ENCODE measurements at regions not wholly inside any gene's neighbourhood (a gene's known extent, or its start where the extent isn't known, plus 50 kb on each side); places are given as distances from the start of the nearest gene placed in this dataset.

DNA sequence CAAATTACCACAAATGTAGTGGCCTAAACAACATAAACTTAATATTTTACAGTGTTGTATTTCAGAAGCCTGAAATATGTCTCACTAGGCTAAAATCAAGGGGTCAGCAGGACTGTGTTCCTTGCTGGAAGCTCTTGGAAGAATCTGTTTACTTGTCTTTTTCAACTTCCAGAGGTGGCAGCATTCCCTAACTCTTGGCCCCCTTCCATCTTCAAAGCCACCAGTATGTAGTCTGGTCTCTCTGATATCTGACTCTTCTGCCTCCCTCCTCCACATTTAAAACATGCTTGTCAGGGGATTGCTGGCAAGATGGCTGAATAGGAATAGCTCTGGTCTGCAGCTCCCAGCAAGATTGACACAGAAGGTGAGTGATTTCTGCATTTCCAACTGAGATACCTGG, 567.5 kb downstream of the PLA2G4A start:
- no peak for DNase-seq (ENCODE audit: low spot score)
- TF ChIP-seq, protein P1, sequence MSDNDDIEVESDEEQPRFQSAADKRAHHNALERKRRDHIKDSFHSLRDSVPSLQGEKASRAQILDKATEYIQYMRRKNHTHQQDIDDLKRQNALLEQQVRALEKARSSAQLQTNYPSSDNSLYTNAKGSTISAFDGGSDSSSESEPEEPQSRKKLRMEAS (IDR thresholded peaks at IDR 0.05), result no peak
- TF ChIP-seq EGR1 (IDR thresholded peaks at IDR 0.05; ENCODE audit: low read depth in 2 of 2), result no peak
- no peak for TF ChIP-seq RXRA (IDR thresholded peaks at IDR 0.05)
- TF ChIP-seq, protein P2, sequence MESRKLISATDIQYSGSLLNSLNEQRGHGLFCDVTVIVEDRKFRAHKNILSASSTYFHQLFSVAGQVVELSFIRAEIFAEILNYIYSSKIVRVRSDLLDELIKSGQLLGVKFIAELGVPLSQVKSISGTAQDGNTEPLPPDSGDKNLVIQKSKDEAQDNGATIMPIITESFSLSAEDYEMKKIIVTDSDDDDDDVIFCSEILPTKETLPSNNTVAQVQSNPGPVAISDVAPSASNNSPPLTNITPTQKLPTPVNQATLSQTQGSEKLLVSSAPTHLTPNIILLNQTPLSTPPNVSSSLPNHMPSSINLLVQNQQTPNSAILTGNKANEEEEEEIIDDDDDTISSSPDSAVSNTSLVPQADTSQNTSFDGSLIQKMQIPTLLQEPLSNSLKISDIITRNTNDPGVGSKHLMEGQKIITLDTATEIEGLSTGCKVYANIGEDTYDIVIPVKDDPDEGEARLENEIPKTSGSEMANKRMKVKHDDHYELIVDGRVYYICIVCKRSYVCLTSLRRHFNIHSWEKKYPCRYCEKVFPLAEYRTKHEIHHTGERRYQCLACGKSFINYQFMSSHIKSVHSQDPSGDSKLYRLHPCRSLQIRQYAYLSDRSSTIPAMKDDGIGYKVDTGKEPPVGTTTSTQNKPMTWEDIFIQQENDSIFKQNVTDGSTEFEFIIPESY (IDR thresholded peaks at IDR 0.05), result no peak
- no peak for TF ChIP-seq JUND (IDR thresholded peaks at IDR 0.05)
- TF ChIP-seq FOXA1 (IDR thresholded peaks at IDR 0.05), result no peak
- no peak for TF ChIP-seq SP1 (IDR thresholded peaks at IDR 0.05)
- TF ChIP-seq, protein P3, sequence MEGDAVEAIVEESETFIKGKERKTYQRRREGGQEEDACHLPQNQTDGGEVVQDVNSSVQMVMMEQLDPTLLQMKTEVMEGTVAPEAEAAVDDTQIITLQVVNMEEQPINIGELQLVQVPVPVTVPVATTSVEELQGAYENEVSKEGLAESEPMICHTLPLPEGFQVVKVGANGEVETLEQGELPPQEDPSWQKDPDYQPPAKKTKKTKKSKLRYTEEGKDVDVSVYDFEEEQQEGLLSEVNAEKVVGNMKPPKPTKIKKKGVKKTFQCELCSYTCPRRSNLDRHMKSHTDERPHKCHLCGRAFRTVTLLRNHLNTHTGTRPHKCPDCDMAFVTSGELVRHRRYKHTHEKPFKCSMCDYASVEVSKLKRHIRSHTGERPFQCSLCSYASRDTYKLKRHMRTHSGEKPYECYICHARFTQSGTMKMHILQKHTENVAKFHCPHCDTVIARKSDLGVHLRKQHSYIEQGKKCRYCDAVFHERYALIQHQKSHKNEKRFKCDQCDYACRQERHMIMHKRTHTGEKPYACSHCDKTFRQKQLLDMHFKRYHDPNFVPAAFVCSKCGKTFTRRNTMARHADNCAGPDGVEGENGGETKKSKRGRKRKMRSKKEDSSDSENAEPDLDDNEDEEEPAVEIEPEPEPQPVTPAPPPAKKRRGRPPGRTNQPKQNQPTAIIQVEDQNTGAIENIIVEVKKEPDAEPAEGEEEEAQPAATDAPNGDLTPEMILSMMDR (IDR thresholded peaks at IDR 0.05; ENCODE audit: low read depth, low read length, missing input control), result no peak
- TF ChIP-seq FOXA2 (IDR thresholded peaks at IDR 0.05), result no peak
- no peak for TF ChIP-seq GABPA (IDR thresholded peaks at IDR 0.05 in 1 of 2, conservative IDR thresholded peaks at IDR 0.05 in 1 of 2)
- TF ChIP-seq HNF4G (IDR thresholded peaks at IDR 0.05), result no peak
- no peak for TF ChIP-seq YY1 (IDR thresholded peaks at IDR 0.05)
- TF ChIP-seq RAD21 (IDR thresholded peaks at IDR 0.05), result no peak
- TF ChIP-seq, protein P4, sequence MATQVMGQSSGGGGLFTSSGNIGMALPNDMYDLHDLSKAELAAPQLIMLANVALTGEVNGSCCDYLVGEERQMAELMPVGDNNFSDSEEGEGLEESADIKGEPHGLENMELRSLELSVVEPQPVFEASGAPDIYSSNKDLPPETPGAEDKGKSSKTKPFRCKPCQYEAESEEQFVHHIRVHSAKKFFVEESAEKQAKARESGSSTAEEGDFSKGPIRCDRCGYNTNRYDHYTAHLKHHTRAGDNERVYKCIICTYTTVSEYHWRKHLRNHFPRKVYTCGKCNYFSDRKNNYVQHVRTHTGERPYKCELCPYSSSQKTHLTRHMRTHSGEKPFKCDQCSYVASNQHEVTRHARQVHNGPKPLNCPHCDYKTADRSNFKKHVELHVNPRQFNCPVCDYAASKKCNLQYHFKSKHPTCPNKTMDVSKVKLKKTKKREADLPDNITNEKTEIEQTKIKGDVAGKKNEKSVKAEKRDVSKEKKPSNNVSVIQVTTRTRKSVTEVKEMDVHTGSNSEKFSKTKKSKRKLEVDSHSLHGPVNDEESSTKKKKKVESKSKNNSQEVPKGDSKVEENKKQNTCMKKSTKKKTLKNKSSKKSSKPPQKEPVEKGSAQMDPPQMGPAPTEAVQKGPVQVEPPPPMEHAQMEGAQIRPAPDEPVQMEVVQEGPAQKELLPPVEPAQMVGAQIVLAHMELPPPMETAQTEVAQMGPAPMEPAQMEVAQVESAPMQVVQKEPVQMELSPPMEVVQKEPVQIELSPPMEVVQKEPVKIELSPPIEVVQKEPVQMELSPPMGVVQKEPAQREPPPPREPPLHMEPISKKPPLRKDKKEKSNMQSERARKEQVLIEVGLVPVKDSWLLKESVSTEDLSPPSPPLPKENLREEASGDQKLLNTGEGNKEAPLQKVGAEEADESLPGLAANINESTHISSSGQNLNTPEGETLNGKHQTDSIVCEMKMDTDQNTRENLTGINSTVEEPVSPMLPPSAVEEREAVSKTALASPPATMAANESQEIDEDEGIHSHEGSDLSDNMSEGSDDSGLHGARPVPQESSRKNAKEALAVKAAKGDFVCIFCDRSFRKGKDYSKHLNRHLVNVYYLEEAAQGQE (IDR thresholded peaks at IDR 0.05), result no peak
- no peak for TF ChIP-seq NR2F2 (IDR thresholded peaks at IDR 0.05)
- TF ChIP-seq TAF1 (conservative IDR thresholded peaks at IDR 0.05), result no peak
- TF ChIP-seq, protein P5, sequence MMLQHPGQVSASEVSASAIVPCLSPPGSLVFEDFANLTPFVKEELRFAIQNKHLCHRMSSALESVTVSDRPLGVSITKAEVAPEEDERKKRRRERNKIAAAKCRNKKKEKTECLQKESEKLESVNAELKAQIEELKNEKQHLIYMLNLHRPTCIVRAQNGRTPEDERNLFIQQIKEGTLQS (IDR thresholded peaks at IDR 0.05), result no peak
- no peak for TF ChIP-seq HNF4A (conservative IDR thresholded peaks at IDR 0.05)

More for the DNA sequence above, 567.5 kb downstream of the PLA2G4A start:
- Histone ChIP-seq H3K9ac (ENCODE audit: low read depth in 1 of 2, low read length in 2 of 2) (no peak overlapping the region), H3K27ac (ENCODE audit: low read depth in 1 of 2, low read length in 2 of 2) (no peak overlapping the region), H3K36me3 (ENCODE audit: control insufficient read depth in 4 of 4, insufficient read depth in 3 of 4, low read depth in 1 of 4, low read length in 3 of 4) (no peaks in the 10 kb centered on the region), H3K9me3 (ENCODE audit: control insufficient read depth in 4 of 4, low read length in 3 of 4) (no peaks in the 10 kb centered on the region), H3K4me3 (ENCODE audit: low read depth in 1 of 3, low read length in 3 of 3) (no peak overlapping the region), H3K27me3 (ENCODE audit: control insufficient read depth in 4 of 4, insufficient read depth in 4 of 4, low read length in 3 of 4) (peaks cover 0 to 2% (median 0%) of the 10 kb centered on the region in 4 donors), H3K4me1 (ENCODE audit: control insufficient read depth in 4 of 4, insufficient read depth in 4 of 4, low read length in 3 of 4) (no peaks in the 10 kb centered on the region)

All from liver (tissue), 7 donors.